Endothelial cell (in vitro differentiated cells): ENCODE measurements at regions not wholly inside any gene's neighbourhood (a gene's known extent, or its start where the extent isn't known, plus 50 kb on each side); places are given as distances from the start of the nearest gene placed in this dataset.

Source experiments
- DNase-seq: peaks from one replicate; pipeline ENCODE4 v3.0.0; 2021; ENCODE audit warnings: low spot score
- H3K27ac Mint-ChIP-seq: one replicate; pipeline ENCODE4 v1.8.0; 2021; ENCODE audit warnings: mixed read lengths, inconsistent platforms; ENCODE audit not compliant: unreplicated experiment
- H3K27me3 Mint-ChIP-seq: one replicate; pipeline ENCODE4 v1.8.0; 2021; ENCODE audit warnings: mild to moderate bottlenecking, moderate library complexity, mixed read lengths, inconsistent platforms; ENCODE audit not compliant: unreplicated experiment
- H3K36me3 Mint-ChIP-seq: one replicate; pipeline ENCODE4 v1.8.0; 2021; ENCODE audit warnings: mild to moderate bottlenecking, low read depth, mixed read lengths, inconsistent platforms; ENCODE audit not compliant: unreplicated experiment
- H3K4me1 Mint-ChIP-seq: one replicate; pipeline ENCODE4 v1.8.0; 2021; ENCODE audit warnings: mild to moderate bottlenecking, mixed read lengths, inconsistent platforms; ENCODE audit not compliant: unreplicated experiment
- H3K4me3 Mint-ChIP-seq: one replicate; pipeline ENCODE4 v1.8.0; 2021; ENCODE audit warnings: mild to moderate bottlenecking, mixed read lengths, inconsistent platforms; ENCODE audit not compliant: unreplicated experiment
- H3K9me3 Mint-ChIP-seq: one replicate; pipeline ENCODE4 v1.8.0; 2021; ENCODE audit warnings: mixed read lengths, inconsistent platforms; ENCODE audit not compliant: unreplicated experiment
- CTCF ChIP-seq: fragments of 200-600 bp; sonication (generic); IDR thresholded peaks from one replicate; pipeline ENCODE4 v1.5.0; 2021; ENCODE audit warnings: antibody characterized with exemption; ENCODE audit not compliant: unreplicated experiment

GRCh38 chr9:116075191-116075590, 78.4 kb upstream of the PAPPA start:
- no peaks in the 10 kb centered on the region for H3K4me1 Mint-ChIP-seq
- H3K36me3 Mint-ChIP-seq: no peaks in the 10 kb centered on the region
- H3K9me3 Mint-ChIP-seq: no peaks in the 10 kb centered on the region
- no peak overlapping the region for H3K4me3 Mint-ChIP-seq
- no peak for DNase-seq
- no peak for TF ChIP-seq CTCF
- no peak overlapping the region for H3K27ac Mint-ChIP-seq
- no peaks in the 10 kb centered on the region for H3K27me3 Mint-ChIP-seq

GRCh38 chr9:116078640-116079039, 75.0 kb upstream of the PAPPA start:
- Mint-ChIP-seq H3K36me3 (no peaks in the 10 kb centered on the region), H3K9me3 (no peaks in the 10 kb centered on the region), H3K27me3 (no peaks in the 10 kb centered on the region), H3K4me3 (no peak overlapping the region), H3K4me1 (no peaks in the 10 kb centered on the region), H3K27ac (no peak overlapping the region)
- TF ChIP-seq CTCF: no peak
- DNase-seq: no peak

GRCh38 chr9:116080561-116080960, 73.0 kb upstream of the PAPPA start:
- no peak for DNase-seq
- H3K4me3 Mint-ChIP-seq: no peak overlapping the region
- no peaks in the 10 kb centered on the region for H3K27me3 Mint-ChIP-seq
- no peaks in the 10 kb centered on the region for H3K9me3 Mint-ChIP-seq
- H3K36me3 Mint-ChIP-seq: no peaks in the 10 kb centered on the region
- no peak for TF ChIP-seq CTCF
- no peaks in the 10 kb centered on the region for H3K4me1 Mint-ChIP-seq
- H3K27ac Mint-ChIP-seq: no peak overlapping the region

GRCh38 chr9:116081435-116082115, 72.0 kb upstream of the PAPPA start:
- DNase-seq: no peak
- Mint-ChIP-seq H3K4me1 (no peaks in the 10 kb centered on the region), H3K27ac (no peak overlapping the region), H3K9me3 (no peaks in the 10 kb centered on the region), H3K4me3 (no peak overlapping the region), H3K27me3 (no peaks in the 10 kb centered on the region), H3K36me3 (no peaks in the 10 kb centered on the region)
- TF ChIP-seq CTCF: no peak

- no peak for DNase-seq
- Mint-ChIP-seq H3K4me3 (no peak overlapping the region), H3K4me1 (no peaks in the 10 kb centered on the region), H3K27me3 (no peaks in the 10 kb centered on the region), H3K9me3 (no peaks in the 10 kb centered on the region), H3K36me3 (no peaks in the 10 kb centered on the region), H3K27ac (no peak overlapping the region)
- TF ChIP-seq CTCF: no peak
Observed at GRCh38 chr9:116083837-116084236, 69.8 kb upstream of the PAPPA start.
